Fibroblast of gingiva (primary cell): ENCODE measurements at regions not wholly inside any gene's neighbourhood (a gene's known extent, or its start where the extent isn't known, plus 50 kb on each side); places are given as distances from the start of the nearest gene placed in this dataset.

ENCODE experiments used
- DNase-seq: peaks from one replicate; pipeline ENCODE4 v3.0.0-alpha.2; 2011; ENCODE audit warnings: low read depth

DNA sequence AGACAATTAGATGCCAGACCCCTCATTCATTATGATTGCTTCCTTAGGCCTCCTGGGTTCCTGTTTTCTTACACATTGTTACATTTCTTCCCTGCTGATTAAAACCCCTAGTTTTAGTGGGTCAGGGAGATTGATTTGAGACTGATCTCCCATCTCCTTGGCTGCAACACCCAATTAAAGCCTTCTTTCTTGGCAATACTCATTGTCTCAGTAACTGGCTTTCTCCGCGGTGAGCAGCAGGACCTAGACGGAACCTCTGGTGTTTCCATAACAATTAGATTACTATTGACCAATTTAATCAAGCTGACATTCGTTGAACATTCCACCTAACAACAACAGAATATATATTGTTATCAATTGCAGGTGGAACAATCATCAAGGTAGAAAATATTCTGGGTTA lies 1676.4 kb upstream of the SLC39A10 start:
- DNase-seq, result no peak

DNA sequence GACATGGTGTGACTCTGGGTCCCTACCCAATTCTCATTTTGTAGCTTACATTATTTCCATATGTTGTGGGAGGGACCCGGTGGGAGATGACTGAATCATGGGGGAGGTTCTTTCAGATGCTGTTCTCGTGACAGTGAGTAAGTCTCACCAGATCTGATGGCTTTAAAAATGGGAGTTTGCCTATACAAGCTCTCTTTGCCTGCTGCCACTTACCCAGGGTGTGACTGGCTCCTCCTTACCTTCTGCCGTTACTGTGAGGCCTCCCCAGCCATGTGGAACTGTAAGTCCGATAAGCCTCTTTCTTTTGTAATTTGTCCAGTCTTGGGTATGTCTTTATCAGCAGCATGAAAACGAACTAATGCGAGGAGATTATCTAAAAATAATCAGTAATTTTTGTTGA lies 1683.2 kb upstream of the SLC39A10 start:
- DNase-seq, result no peak

DNA sequence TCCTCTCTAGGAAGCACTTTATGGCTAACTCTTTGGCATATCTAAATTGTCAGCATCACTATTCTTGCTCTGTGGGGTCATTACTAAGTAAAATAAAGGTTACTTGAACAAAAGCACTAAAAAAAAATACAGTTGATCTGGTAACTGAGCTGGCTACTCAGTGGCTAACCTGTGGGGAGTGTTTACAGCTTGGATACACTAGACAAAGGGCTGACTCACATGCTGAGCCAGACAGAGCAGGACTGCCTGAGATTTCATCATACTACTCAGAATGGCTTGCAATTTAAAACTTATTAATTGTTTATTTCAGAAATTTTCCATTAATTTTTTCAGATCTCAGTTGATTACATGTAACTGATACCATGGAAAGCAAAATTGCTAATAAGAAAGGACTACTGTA lies 1690.4 kb upstream of the SLC39A10 start:
- DNase-seq, result no peak

DNA sequence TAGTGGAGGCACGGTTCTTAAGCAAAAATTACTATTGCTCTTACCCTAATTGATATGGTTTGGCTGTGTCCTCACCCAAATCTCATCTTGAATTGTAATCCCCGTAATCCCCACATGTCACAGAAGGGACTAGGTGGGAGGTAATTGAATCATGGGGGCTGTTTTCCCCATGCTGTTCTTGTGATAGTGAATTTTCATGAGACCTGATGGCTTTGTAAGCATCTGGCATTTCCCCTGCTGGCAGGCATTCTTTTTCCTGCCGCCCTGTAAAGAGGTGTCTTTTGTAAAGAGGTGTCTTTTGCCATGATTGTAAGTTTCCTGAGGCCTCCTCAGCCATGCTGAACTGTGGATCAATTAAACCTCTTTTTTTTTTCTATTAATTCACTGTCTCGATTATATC lies 1691.8 kb upstream of the SLC39A10 start:
- no peak for DNase-seq

DNA sequence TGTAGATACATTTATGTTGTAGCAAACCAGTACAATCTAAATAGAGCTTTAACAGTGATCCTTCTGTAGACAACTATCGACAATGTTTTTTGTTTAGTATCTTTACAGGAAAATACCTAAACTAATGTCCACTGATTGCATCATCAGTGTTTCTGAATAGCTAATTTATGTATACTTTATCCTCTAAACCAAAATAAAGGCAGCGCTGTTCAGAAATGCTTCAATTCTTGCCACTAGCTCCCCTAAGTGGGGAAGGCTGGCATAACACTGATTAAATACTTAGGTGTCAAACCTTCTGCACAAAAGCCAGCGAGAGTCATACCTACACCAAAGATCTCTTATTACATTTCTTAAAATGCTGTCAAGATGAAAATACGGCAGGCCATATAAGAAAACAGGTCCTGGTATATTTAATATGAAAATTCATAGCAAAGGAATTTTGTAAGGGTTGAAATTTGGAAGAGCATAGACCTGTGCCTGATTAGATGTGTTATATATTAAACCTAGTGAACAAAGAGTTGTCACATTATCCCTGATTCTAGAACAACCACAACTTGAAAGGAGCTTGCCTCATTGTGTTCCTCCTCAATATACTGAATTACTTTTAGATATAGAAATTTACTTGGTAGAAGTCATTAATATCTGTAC lies 1693.4 kb upstream of the SLC39A10 start:
- no peak for DNase-seq

DNA sequence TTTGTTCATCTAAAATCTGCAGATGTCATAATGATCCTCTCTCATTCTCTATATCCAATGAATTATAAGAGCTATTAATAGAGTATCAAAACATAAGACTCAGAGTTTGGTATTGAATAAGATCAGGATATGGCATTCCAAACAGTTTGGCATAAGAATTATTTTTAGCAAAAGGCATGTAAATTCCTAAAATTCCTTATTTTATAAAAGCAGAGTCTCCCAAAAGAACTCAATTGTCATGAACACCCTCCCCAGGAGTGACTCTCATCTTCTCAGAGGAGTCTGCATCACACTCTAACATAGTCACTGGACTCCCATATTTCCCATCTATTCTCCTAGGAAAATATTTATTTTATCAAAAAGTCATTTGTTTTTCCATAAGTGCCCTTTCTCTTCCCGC lies 1710.2 kb upstream of the SLC39A10 start:
- DNase-seq, result no peak

DNA sequence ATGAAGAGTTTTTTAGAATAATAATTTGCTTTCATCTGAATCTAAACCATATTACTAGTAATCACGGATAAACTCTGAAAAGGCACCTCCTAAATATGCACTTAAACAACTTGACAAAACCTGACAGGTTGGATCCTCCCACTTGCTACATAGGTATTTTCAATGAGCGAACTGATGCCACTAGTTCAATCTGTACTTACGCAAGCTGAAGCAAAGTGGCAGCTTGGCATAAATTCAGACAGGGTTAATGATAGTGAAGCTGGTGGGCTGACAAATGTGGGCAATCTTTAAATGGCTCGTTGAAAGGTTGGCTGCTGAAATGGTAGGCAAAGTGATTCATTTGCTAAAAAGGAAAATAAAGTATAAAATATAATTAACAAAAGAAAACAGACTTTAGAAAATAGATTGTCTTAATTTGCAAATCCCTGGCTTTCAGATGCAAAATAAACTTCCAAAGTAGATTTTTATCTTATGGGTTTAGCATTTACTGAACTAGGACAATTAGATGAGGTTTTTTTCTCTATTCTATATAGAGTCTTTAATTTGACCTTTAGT lies 1713.5 kb upstream of the SLC39A10 start:
- no peak for DNase-seq

DNA sequence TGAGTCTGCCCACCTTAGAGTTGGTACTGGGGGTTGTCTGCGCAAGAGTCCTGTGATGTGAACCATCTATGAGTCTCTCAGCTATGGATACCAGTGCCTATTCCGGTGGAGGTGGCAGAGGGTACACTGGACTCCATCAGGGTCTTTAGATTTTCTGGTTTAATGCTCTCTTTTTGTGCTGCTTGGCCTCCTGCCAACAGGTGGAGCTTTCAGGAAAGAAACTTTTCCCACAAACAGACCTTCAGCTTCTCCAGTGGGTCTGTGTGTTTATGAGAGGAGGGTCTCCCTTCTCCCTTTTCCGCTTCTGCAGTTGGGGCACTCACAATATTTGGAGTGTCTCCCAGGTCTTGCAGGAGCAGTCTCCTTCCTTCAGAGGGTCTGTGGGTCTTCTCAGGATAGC lies 1721.9 kb upstream of the SLC39A10 start:
- DNase-seq, result no peak

DNA sequence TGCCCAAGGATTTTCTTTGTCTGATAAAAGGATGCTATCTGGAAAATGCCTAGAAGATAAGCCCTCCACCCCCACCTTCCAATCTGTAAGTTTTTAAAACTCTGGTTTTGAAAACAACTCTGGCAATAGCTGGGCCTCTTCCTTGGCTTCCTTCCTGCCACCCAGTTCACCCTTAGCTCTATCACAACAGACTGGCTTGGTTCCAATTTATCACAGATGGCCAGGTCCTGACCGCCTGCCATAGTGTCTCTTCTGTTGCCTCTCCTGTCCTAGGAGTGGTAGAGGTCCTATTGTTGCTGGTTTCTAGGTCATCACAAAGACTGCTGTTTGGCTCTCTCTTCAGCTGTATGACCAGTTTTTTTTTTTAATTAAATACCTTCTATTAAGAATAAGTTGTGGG lies 1727.9 kb upstream of the SLC39A10 start:
- no peak for DNase-seq

DNA sequence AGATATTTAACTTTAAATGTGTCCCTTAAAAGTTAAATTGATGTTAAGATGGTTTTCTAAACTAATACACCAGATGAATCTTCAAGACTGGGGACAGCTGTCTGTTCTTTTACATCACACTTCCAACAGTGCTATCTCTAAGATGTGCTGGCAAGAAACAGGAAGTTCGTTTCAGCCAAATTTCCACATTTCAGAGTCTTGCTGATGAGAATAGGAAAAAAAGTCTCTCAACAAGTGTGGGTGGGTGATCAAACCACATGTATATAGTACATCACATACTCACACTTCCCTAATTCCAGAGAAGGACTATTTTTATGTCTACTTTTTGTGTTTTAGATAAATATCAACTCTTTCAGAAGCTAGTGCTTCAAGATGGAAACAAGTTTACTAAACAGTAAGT lies 1712.8 kb upstream of the TMEFF2 start:
- DNase-seq, result no peak

DNA sequence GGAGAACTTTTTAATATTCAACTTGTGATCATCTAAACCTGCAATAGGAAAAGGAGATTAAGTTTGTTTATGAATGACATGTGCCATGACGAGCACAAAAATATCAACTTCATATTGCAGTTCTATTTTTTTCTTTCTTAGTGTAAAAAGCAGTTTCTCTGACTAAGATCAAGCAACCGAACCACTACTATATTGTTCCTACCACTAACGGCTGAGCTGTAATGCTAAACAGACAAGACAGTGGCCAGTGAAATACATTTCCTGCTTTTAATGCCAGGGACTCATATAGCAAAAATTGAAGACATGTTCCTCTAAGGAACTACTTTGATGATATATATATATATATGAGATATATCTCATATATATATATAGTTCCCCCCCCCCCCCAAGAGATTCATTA lies 1705.6 kb upstream of the TMEFF2 start:
- no peak for DNase-seq

DNA sequence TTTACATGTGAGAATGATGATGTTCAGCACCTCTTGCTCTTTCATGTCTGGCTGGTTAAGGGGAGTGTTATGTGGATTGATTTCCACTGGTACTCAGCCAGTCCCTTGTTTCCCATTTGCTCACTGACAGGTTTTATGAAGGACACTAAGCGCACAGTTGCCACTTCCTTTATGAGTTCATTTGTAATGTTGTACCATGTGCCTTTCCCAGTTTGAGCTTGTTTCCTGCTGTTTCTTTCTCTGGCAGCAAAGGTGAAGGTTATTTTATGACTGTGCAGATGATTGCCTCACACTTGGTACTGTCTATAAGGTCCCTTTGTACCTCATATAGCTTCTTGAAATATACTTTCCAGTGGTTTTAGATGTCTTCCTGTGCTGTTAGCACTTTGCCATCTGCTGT lies 1700.5 kb upstream of the TMEFF2 start:
- DNase-seq, result no peak

DNA sequence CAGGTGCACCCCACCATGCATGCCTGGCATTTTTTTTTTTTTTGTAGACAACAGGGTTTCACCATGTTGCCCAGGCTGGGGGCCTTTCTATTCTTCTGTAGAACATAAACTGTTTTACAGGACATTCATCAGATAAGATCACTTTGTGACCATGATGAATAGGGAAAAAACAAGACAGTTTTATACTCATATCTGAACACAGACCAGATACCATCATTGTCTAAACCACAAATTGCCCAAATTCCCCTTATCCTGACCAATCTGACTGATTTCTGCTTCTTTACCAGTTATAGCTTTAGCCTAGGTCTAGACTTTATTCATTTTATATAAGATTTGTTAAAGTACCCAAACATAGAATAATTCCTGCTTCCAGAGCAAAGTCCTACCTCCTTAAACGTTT lies 1699.3 kb upstream of the TMEFF2 start:
- no peak for DNase-seq

DNA sequence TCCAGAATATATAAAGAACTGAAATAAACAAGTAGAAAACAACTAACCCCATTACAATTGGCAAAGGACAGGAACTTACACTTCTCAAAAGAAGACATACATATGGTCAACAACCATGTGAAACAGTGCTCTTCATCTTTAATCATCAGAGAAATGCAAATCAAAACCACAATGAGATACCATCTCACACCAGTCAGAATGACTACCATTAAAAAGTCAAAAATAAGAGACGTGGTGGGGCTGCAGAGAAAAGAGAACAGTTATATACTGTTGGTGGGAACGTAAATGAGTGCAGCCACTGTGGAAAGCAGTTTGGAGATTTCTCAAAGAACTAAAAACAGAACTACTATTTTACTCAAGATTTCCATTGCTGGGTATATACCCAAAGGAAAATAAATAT lies 1696.3 kb upstream of the TMEFF2 start:
- DNase-seq, result no peak

DNA sequence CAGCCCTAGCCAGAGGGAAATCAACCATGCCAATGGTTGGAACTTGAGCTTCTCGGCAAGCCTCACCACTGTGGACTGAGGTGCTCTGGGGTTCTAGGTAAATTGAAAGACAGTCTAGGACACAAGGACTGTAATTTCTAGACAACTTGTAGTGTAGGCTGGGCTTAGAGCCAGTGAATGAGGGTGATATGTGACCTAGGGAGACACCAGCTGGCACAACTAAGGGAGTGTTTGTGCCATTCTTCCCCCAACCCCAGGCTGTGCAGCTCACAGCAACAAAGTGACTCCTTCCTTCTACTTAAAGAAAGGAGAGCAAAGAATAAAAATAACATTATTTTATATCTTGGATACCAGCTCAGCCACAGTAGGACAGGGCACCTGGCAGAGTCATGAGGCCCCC lies 1690.7 kb upstream of the TMEFF2 start:
- no peak for DNase-seq

DNA sequence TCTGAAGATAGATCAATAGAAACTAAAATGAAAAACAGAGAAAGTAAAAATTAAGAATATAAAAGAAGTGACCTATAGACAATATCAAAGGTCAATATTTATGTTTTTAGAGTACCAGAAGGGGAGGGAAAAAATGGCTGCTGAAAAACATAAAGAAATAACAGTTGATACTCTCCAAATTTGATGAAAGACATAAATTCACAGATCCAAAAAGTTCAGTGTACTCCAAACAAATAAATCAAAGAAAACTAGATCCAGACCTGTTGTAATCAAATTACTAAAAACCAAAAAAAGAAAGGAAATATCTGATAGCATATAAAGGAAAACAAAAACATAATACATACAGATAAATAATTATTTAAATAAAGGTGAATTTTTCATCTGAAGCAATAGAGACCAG lies 1689.1 kb upstream of the TMEFF2 start:
- no peak for DNase-seq

DNA sequence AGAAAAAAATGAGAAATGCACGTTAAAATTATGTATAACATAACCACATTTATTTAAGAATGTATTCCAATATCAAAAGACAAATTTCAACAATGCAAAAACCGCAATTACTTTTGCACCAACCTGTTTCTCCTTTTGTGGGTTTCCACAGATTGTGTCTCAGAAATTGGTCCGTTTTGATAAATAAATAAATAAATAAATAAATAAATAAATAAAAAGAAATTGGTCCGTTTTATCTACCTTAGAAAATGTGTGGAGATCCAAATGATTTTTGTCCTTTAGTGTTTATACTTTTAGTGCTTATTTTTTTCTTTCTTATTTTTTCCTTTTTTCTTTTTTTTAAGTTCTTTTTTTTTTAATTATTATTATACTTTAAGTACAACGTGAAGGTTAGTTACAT lies 1682.2 kb upstream of the TMEFF2 start:
- no peak for DNase-seq

DNA sequence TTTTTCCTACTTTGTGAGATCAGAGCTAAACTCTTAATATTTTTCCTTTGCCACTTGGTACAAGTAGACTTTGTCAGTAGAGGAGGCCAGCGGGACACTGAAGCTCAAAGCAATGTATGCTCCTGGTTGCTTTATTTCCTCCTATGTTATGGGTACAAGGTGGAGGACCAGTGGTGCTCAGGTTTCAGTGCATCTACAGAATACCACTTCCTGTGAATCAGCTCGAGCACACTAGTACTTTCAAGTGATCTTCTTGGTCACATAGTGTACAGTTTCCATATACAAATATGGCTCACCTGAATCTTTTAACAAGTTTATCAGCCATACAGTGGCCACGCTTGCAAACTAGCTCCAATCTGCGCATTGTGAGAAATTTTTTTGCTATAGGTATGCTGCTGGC lies 1674.8 kb upstream of the TMEFF2 start:
- DNase-seq, result no peak

DNA sequence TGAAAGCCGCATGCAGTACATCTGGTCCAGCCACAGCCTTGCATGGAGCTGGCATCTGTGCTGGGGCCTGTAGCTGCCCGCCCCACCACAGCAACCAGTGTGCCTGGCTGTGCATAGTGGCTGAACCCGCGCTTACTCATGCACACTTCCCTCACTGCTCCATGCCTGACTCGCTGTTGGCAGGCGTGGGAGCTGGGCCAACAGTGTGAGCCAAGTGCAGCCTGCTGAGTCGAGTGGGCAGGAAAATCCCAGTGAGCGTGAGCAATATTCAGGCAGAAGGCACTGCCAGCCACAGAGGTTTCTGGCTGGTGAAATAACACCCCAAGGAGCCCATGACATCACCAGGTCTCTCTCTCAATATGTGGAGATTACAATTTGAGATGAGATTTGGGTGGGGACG lies 1674.1 kb upstream of the TMEFF2 start:
- DNase-seq, result no peak

DNA sequence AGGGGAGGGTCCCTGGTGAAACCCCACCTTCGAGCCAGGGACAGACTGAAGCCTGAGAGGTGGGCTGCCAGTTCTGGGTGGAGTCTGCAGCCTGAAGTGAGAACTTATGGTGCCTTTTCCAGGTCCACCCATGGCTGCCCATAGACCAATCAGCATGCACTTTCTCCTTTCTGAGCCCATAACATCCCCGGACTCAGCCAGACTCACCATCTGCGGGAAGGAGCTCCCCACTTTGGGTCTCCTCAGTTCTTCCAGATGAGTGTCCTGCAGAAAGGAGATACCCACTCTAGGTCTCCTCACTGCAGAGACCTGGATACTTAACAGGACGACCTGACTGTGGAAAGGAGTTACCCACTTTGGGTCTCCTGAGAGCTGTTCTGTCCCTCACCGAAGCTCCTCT lies 1673.4 kb upstream of the TMEFF2 start:
- no peak for DNase-seq

DNA sequence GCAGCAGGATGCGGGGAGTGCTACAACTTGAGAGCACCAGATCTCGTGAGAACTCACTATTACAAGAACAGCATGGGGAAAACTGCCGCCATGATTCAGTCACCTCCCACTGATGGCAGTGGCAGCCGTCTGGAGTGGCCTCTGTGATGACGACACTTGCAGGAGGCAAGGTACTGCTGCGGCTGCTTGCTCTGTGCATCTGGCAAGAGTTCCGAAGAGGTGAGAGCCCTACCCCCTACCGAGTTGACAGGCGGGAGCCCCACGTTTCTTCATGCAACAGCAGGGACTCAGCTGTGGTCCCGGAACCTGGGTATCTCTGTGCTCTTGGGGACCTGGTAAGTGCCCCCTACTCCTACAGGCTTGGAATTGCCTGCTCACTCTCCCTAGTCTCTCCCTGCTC lies 1672.7 kb upstream of the TMEFF2 start:
- DNase-seq, result no peak

DNA sequence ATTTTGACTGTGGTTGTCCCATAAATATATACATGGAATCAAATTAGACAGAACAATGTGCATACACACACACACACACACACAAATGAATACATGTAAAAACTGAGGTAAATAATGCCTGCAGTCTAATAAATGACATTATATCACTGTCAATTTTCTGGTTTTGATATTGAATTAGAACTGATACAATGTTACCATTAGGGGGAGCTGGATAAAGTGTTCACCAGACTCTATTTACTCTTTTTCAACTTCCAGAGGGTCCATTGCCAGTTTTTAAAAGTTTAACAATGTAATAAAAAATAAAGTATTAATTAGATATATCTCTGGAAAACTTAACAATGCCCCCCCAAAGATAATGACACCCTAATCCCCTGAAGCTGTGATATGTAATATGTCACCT lies 1666.8 kb upstream of the TMEFF2 start:
- no peak for DNase-seq

DNA sequence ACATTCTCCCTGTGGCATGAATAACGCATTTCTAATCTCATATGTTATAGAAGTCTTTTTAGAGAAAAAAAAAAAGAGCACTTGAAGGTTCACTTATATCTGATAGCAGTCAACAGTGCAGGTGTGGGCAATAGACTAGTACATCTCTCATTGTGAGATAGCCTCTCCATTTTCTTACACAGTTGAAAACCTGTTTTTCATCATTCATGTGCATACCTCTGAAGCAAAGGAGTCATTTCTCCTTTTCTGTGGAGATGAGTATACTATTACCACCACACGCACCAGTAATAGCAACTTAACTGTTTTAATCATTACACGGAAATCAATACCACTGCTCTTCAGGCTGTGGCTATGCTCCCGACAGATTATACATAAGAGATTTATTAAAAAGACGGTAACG lies 1653.3 kb upstream of the TMEFF2 start:
- no peak for DNase-seq

DNA sequence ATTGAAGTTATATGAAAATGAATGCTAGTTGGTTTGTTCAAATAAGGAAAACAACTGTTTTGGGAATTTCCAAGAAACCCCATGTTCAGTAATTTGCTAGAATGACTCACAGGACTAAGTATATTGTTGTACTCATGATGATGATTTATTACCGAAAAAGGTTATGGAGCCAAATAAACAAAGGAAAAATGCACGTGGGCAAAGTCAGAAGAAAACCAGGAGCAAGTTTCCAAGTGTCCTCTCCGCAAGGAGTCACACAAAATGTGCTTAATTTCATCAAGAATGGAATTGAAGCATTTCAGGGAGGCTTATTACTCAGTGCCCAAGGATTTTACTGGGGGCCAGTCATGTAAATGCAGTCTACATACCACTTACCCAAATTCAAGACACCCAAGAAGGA lies 1652.4 kb upstream of the TMEFF2 start:
- DNase-seq, result no peak

DNA sequence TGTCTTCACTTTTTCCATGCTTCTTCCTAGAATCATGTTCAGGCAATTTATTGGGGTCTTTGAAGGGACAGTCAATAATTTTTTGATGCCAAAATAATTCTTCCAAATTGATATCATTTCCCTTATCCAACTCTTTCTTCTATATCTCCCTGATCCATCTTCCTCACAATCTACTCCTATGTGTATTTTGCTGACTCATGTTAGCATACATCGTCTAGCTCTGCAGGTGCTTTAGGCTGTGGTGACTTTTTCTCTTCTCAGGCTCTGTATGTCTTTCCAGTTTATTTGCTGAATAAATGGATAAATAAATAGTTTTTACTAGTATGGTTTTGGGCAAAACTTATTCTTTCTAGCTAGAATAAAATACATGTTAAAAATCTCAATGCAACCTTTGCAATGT lies 1650.9 kb upstream of the TMEFF2 start:
- DNase-seq, result no peak
